ENCODE measurements at regions not wholly inside any gene's neighbourhood (a gene's known extent, or its start where the extent isn't known, plus 50 kb on each side); places are given as distances from the start of the nearest gene placed in this dataset.

DNA sequence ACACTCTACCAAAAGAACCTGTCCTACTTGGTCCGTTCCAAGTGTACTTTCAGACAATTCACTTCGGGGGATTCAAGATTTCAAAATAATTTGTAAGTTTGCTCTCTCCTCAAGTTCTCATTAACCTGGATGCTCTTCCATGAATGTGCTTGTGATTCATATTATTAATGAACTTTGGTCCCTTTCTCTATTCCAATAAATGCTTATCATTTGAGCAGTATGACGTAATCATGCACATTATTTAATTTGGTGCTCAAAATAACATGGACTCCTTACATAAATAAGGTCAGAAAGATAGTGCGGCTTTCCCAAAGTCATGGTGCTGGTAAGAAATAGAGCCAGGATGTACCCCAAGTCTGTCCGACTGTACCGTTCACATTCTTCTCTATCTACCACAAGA, 323.2 kb upstream of the SLCO3A1 start:
- Histone ChIP-seq H3K27me3 (no peaks in the 10 kb centered on the region), H3K27ac (no peak overlapping the region), H3K36me3 (no peaks in the 10 kb centered on the region), H3K9me3 (no peaks in the 10 kb centered on the region), H3K4me1 (peaks cover 6% of the 10 kb centered on the region), H3K4me3 (no peak overlapping the region)
- no peak for DNase-seq
- intact Hi-C loops (cut with DNase I): no loop called here
- no peak for ATAC-seq
- TF ChIP-seq, protein P1, sequence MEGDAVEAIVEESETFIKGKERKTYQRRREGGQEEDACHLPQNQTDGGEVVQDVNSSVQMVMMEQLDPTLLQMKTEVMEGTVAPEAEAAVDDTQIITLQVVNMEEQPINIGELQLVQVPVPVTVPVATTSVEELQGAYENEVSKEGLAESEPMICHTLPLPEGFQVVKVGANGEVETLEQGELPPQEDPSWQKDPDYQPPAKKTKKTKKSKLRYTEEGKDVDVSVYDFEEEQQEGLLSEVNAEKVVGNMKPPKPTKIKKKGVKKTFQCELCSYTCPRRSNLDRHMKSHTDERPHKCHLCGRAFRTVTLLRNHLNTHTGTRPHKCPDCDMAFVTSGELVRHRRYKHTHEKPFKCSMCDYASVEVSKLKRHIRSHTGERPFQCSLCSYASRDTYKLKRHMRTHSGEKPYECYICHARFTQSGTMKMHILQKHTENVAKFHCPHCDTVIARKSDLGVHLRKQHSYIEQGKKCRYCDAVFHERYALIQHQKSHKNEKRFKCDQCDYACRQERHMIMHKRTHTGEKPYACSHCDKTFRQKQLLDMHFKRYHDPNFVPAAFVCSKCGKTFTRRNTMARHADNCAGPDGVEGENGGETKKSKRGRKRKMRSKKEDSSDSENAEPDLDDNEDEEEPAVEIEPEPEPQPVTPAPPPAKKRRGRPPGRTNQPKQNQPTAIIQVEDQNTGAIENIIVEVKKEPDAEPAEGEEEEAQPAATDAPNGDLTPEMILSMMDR (IDR thresholded peaks at IDR 0.05): no peak

DNA sequence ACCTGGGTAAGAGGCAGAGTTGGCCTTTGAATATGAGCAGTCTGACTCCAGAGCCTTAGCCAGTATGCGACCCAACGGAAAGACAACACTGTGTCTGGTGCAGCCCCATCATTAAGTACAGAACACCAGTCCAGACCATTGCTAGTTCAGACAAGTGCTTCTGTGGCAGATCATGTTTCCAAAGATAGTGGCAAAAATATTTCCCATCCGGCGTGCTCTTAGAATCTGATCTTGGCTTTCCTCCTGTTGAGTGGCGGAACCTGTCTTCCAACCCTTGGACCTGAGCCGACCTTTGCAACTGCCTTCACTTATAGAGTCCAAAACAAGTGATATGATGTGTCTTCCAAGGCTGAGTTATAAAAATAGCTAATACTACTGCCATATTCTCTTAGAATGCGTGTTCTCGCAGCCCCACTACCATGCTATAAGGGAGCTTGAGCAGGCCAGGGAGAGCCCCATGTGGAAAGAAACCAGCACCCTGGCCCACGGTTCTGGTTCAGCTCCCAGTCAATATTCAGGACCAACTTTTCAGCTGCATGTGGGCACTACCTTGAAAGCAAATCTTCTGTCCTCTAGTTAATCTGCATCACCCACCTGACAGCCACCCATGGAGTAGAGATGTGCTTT, 322.4 kb upstream of the SLCO3A1 start:
- no peaks in the 10 kb centered on the region for H3K36me3 ChIP-seq
- intact Hi-C loops (cut with DNase I): no loop called here
- no peak for DNase-seq
- no peak overlapping the region for H3K4me3 ChIP-seq
- TF ChIP-seq, protein P1 (IDR thresholded peaks at IDR 0.05): no peak
- H3K4me1 ChIP-seq: peaks cover 6% of the 10 kb centered on the region
- no peaks in the 10 kb centered on the region for H3K27me3 ChIP-seq
- no peak for ATAC-seq
- no peaks in the 10 kb centered on the region for H3K9me3 ChIP-seq
- no peak overlapping the region for H3K27ac ChIP-seq

DNA sequence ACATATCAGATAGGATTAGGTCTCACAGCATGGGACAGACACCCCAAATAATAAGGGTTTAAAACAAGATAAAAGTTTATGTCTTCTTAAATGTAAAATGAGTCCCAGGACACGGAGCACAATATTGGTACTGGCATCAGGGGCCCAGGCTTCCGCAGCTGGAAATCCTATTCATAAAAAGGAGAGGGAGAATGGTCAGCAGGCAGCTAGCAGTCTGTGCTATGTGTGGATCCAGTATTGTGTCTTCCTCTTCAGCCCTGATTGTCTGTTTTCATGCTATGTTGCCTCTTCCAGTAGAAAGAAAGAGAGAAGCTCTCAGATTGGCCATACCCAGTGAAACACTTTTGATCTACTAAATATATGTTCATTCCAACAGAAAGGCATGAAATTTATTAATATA, 319.3 kb upstream of the SLCO3A1 start:
- DNase-seq: no peak
- ATAC-seq: no peak
- no peaks in the 10 kb centered on the region for H3K27me3 ChIP-seq
- TF ChIP-seq, protein P1 (IDR thresholded peaks at IDR 0.05): no peak
- H3K27ac ChIP-seq: no peak overlapping the region
- no peaks in the 10 kb centered on the region for H3K36me3 ChIP-seq
- H3K4me3 ChIP-seq: no peak overlapping the region
- H3K9me3 ChIP-seq: no peaks in the 10 kb centered on the region
- no peaks in the 10 kb centered on the region for H3K4me1 ChIP-seq
- intact Hi-C loops (cut with DNase I): no loop called here

DNA sequence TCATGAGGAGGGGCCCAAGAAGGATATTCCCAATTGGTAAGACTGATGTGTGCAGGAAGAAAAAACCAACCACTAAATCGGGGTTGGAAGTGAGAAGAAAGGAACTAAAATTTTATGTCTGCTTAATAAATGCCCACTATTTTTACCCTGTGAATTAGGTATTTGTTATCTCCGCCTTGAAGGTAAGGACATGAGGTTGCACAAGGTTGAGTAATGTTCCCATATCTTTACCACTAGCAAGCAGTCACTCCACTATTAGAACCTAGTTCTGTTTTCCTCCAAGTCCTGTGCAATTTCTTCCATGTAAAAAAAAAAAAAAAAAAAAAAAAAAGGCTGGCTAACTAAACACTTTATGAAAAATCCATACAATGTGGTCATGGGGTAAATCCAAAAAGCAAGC, 318.5 kb upstream of the SLCO3A1 start:
- TF ChIP-seq, protein P1 (IDR thresholded peaks at IDR 0.05): no peak
- DNase-seq (no peak), ATAC-seq (no peak)
- no peak overlapping the region for H3K27ac ChIP-seq
- H3K27me3 ChIP-seq: no peaks in the 10 kb centered on the region
- H3K4me1 ChIP-seq: no peaks in the 10 kb centered on the region
- no peaks in the 10 kb centered on the region for H3K36me3 ChIP-seq
- no peak overlapping the region for H3K4me3 ChIP-seq
- H3K9me3 ChIP-seq: no peaks in the 10 kb centered on the region
- intact Hi-C loops (cut with DNase I): no loop called here

DNA sequence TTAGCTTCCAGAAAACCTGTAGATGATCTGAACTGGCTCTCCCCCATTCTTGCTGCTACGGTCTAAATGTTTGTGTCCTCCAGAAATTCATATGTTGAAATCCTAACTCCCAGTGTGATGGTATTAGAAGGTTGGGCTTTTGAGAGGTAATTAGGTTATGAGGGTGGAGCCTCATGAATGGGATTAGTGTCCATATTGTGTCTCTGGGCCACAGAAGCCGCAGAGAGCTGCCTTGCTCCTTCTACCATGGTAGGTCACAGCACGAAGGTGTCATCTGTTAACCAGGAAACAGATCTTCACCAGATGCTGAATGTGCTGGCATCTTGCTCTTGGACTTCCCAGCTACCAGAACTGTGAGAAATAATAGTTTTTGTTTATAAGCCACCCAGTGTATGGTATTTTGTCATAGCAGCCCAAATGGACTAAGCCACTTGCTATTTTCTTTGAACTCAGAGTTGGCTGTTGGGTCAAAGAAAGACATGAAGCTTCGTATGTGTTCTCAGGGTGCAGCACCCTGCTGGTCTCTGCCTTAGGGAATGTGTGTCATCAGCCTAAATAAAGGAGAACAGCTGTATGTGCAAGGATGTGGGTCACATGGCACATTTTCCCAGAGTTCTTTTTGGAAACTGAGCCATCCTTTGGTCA, 317.5 kb upstream of the SLCO3A1 start:
- intact Hi-C loops (cut with DNase I): no loop called here
- TF ChIP-seq, protein P1 (IDR thresholded peaks at IDR 0.05): no peak

More for the DNA sequence above, 317.5 kb upstream of the SLCO3A1 start:
- no peaks in the 10 kb centered on the region for H3K27me3 ChIP-seq
- H3K4me3 ChIP-seq: no peak overlapping the region
- H3K4me1 ChIP-seq: no peaks in the 10 kb centered on the region
- DNase-seq (no peak), ATAC-seq (no peak)
- no peaks in the 10 kb centered on the region for H3K36me3 ChIP-seq
- no peaks in the 10 kb centered on the region for H3K9me3 ChIP-seq
- H3K27ac ChIP-seq: no peak overlapping the region

Data from upper lobe of right lung (tissue), 1 donor.